WTC11 (cell line): ENCODE measurements at regions not wholly inside any gene's neighbourhood (a gene's known extent, or its start where the extent isn't known, plus 50 kb on each side); places are given as distances from the start of the nearest gene placed in this dataset.

ENCODE experiments used
- ATAC-seq: fragments of 200-7000 bp; cut with Tn5 transposase; 2 replicates; pipeline ENCODE4 v1.10.0; 2021; ENCODE audit warnings: mild to moderate bottlenecking, moderate library complexity
- CTCF ChIA-PET: fragments of 300-600 bp; sonication (Branson Sonifier 250); formaldehyde crosslinking; loops from one replicate; lab custom pipeline; 2021; ENCODE audit warnings: antibody characterized with exemption; lab: Charles Lee
- POLR2A ChIA-PET: fragments of 350-600 bp; sonication (Branson Sonifier 250); formaldehyde crosslinking; loops from one replicate; lab custom pipeline; 2021; ENCODE audit warnings: antibody characterized with exemption; lab: Charles Lee
- DNase-seq: peaks from one replicate; pipeline ENCODE4 v3.0.0; 2021; ENCODE audit warnings: low spot score
- H3K27ac Mint-ChIP-seq: 2 replicates; pipeline ENCODE4 v1.8.0; 2021; ENCODE audit warnings: mixed read lengths
- H3K27me3 Mint-ChIP-seq: 2 replicates; pipeline ENCODE4 v1.8.0; 2021; ENCODE audit warnings: low read depth, mild to moderate bottlenecking, moderate library complexity, mixed read lengths
- H3K36me3 Mint-ChIP-seq: 2 replicates; pipeline ENCODE4 v1.8.0; 2021; ENCODE audit warnings: mixed read lengths
- H3K4me1 Mint-ChIP-seq: 2 replicates; pipeline ENCODE4 v1.8.0; 2022; ENCODE audit warnings: mixed read lengths
- H3K4me3 Mint-ChIP-seq: 2 replicates; pipeline ENCODE4 v1.8.0; 2021; ENCODE audit warnings: mild to moderate bottlenecking, moderate library complexity, mixed read lengths
- H3K9me3 Mint-ChIP-seq: 2 replicates; pipeline ENCODE4 v1.8.0; 2021; ENCODE audit warnings: mixed read lengths
- AR ChIP-seq: fragments of 250-450 bp; sonication (Bioruptor Pico); IDR thresholded peaks from 2 replicates; pipeline ENCODE4 v1.9.0; 2021; ENCODE audit warnings: mild to moderate bottlenecking
- EMX1 ChIP-seq: fragments of 250-450 bp; sonication (Bioruptor Pico); IDR thresholded peaks from 2 replicates; pipeline ENCODE4 v1.8.0; 2021; ENCODE audit warnings: mild to moderate bottlenecking
- FOXK1 ChIP-seq: sonication (generic); formaldehyde crosslinking; IDR thresholded peaks from 2 replicates; pipeline ENCODE4 v1.8.0; 2022; ENCODE audit warnings: mild to moderate bottlenecking, moderate library complexity, missing genetic modification reagents
- FOXP1 ChIP-seq: sonication (generic); formaldehyde crosslinking; IDR thresholded peaks from 2 replicates; pipeline ENCODE4 v1.8.0; 2022; ENCODE audit warnings: missing genetic modification reagents, mild to moderate bottlenecking, moderate library complexity, borderline replicate concordance
- GABPB1 ChIP-seq: sonication (generic); formaldehyde crosslinking; IDR thresholded peaks from 2 replicates; pipeline ENCODE4 v1.8.1; 2023; ENCODE audit warnings: mild to moderate bottlenecking, missing genetic modification reagents
- IRF1 ChIP-seq: sonication (generic); formaldehyde crosslinking; IDR thresholded peaks from 2 replicates; pipeline ENCODE4 v1.8.0; 2023; ENCODE audit warnings: missing genetic modification reagents
- JAZF1 ChIP-seq: fragments of 250-450 bp; sonication (Bioruptor Pico); IDR thresholded peaks from 2 replicates; pipeline ENCODE4 v1.9.0; 2021; ENCODE audit warnings: moderate library complexity, mild to moderate bottlenecking, inconsistent platforms
- JUN ChIP-seq: sonication (generic); formaldehyde crosslinking; IDR thresholded peaks from 2 replicates; pipeline ENCODE4 v1.8.0; 2023; ENCODE audit warnings: mild to moderate bottlenecking, missing genetic modification reagents
- KAT7 ChIP-seq: sonication (generic); formaldehyde crosslinking; IDR thresholded peaks from 2 replicates; pipeline ENCODE4 v1.8.1; 2023; ENCODE audit warnings: missing genetic modification reagents, mild to moderate bottlenecking, borderline replicate concordance
- NFYB ChIP-seq: sonication (generic); formaldehyde crosslinking; conservative IDR thresholded peaks from 2 replicates; pipeline ENCODE4 v1.8.0; 2022; ENCODE audit warnings: low read depth, missing genetic modification reagents
- PREB ChIP-seq: sonication (generic); formaldehyde crosslinking; IDR thresholded peaks from 2 replicates; pipeline ENCODE4 v1.8.1; 2022; ENCODE audit warnings: mild to moderate bottlenecking, missing genetic modification reagents, moderate library complexity, borderline replicate concordance
- SMAD3 ChIP-seq: sonication (generic); formaldehyde crosslinking; IDR thresholded peaks from 2 replicates; pipeline ENCODE4 v1.8.0; 2022; ENCODE audit warnings: missing genetic modification reagents, mild to moderate bottlenecking, borderline replicate concordance
- TP53 ChIP-seq: sonication (generic); formaldehyde crosslinking; IDR thresholded peaks from 2 replicates; pipeline ENCODE4 v1.8.1; 2023; ENCODE audit warnings: mild to moderate bottlenecking, missing genetic modification reagents
- ZNF219 ChIP-seq: sonication (generic); formaldehyde crosslinking; IDR thresholded peaks from 2 replicates; pipeline ENCODE4 v1.8.0; 2023; ENCODE audit warnings: missing genetic modification reagents, mild to moderate bottlenecking, borderline replicate concordance
- ZNF317 ChIP-seq: sonication (generic); formaldehyde crosslinking; IDR thresholded peaks from 2 replicates; pipeline ENCODE4 v1.8.1; 2023; ENCODE audit warnings: low read depth, mild to moderate bottlenecking, moderate library complexity, missing genetic modification reagents, borderline replicate concordance
- TF ChIP-seq, protein P1 (sequence below): fragments of 250-450 bp; sonication (Bioruptor Pico); IDR thresholded peaks from 2 replicates; pipeline ENCODE4 v1.9.0; 2021; ENCODE audit warnings: moderate library complexity, mild to moderate bottlenecking, inconsistent platforms, borderline replicate concordance
- TF ChIP-seq, protein P2 (sequence below): sonication (generic); formaldehyde crosslinking; conservative IDR thresholded peaks from 2 replicates; pipeline ENCODE4 v1.8.1; 2023; ENCODE audit warnings: mild to moderate bottlenecking, low read depth, missing genetic modification reagents, moderate library complexity
- TF ChIP-seq, protein P3 (sequence below): sonication (generic); formaldehyde crosslinking; conservative IDR thresholded peaks from 2 replicates; pipeline ENCODE4 v1.8.1; 2022; ENCODE audit warnings: mild to moderate bottlenecking, missing genetic modification reagents
- TF ChIP-seq, protein P4 (sequence below): sonication (generic); formaldehyde crosslinking; IDR thresholded peaks from 2 replicates; pipeline ENCODE4 v1.8.1; 2022; ENCODE audit warnings: low read depth, mild to moderate bottlenecking, moderate library complexity, missing genetic modification reagents, borderline replicate concordance

DNA sequence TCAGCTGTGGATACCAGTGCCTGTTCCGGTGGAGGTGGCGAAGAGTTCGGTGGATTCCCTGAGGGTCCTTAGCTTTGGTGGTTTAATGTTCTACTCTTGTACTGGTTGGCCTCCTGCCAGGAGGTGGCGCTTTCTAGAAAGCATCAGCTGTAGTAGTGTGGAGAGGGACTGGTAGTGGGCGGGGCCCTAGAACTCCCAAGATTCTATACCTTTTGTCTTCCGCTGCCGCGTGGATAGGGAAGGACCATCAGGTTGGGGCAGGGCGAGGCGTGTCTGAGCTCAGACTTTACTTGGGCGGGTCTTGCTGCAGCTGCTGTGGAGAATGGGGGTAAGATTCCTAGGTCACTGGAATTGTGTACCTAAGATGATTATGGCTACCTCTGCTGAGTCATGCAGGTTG lies 390.3 kb downstream of the FAM47A start:
- H3K4me3 Mint-ChIP-seq: no peak overlapping the region; the same call in 1 of the 2 replicates
- ChIA-PET POLR2A (no interaction called here), CTCF (no interaction called here)
- H3K4me1 Mint-ChIP-seq: no peaks in the 10 kb centered on the region
- H3K27ac Mint-ChIP-seq: no peak overlapping the region
- no peaks in the 10 kb centered on the region for H3K27me3 Mint-ChIP-seq
- DNase-seq: peak; percentile 12
- TF ChIP-seq TP53 (no peak), NFYB (CRISPR knock-in tag) (no peak), AR (CRISPR knock-in tag) (no peak), ZNF317 (CRISPR knock-in tag) (no peak), FOXK1 (no peak)
- TF ChIP-seq, protein P1, sequence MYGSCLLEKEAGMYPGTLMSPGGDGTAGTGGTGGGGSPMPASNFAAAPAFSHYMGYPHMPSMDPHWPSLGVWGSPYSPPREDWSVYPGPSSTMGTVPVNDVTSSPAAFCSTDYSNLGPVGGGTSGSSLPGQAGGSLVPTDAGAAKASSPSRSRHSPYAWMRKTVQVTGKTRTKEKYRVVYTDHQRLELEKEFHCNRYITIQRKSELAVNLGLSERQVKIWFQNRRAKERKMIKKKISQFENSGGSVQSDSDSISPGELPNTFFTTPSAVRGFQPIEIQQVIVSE: no peak
- H3K9me3 Mint-ChIP-seq: peaks cover 16% of the 10 kb centered on the region
- H3K36me3 Mint-ChIP-seq: no peaks in the 10 kb centered on the region; the same call in 1 of the 2 replicates
- ATAC-seq: no peak; the same call in 1 of the 2 replicates

DNA sequence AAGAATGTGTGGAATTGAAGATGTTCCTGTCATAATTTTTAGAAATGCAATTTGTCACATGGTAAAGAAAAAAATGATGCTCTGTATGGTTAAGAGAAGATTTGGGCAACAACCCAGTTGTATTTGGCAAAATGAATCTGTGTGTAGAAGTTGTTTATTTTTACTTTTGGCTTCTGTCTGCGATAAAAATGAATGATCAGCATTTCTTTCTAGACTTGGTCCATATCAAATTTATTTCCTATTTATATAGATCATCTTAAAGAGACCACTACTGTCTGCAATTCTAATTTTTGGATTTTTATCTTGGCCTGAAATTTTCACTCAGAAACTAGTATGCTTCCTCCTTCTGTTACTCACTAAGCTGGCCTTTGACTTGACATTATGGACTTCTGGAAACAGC lies 396.9 kb downstream of the FAM47A start:
- no peaks in the 10 kb centered on the region for H3K4me1 Mint-ChIP-seq
- no peak overlapping the region for H3K4me3 Mint-ChIP-seq
- ChIA-PET CTCF (no interaction called here), POLR2A (no interaction called here)
- no peak for ATAC-seq
- H3K9me3 Mint-ChIP-seq: peaks cover 7% of the 10 kb centered on the region
- H3K36me3 Mint-ChIP-seq: no peaks in the 10 kb centered on the region; the same call in 1 of the 2 replicates
- TF ChIP-seq FOXP1 (no peak), JAZF1 (CRISPR knock-in tag) (no peak), SMAD3 (CRISPR knock-in tag) (no peak), EMX1 (CRISPR knock-in tag) (no peak), IRF1 (CRISPR knock-in tag) (no peak), GABPB1 (CRISPR knock-in tag) (no peak), JUN (no peak), KAT7 (CRISPR knock-in tag) (no peak), ZNF219 (no peak), PREB (CRISPR knock-in tag) (no peak), FOXK1 (no peak), ZNF317 (CRISPR knock-in tag) (no peak)
- TF ChIP-seq, protein P2, sequence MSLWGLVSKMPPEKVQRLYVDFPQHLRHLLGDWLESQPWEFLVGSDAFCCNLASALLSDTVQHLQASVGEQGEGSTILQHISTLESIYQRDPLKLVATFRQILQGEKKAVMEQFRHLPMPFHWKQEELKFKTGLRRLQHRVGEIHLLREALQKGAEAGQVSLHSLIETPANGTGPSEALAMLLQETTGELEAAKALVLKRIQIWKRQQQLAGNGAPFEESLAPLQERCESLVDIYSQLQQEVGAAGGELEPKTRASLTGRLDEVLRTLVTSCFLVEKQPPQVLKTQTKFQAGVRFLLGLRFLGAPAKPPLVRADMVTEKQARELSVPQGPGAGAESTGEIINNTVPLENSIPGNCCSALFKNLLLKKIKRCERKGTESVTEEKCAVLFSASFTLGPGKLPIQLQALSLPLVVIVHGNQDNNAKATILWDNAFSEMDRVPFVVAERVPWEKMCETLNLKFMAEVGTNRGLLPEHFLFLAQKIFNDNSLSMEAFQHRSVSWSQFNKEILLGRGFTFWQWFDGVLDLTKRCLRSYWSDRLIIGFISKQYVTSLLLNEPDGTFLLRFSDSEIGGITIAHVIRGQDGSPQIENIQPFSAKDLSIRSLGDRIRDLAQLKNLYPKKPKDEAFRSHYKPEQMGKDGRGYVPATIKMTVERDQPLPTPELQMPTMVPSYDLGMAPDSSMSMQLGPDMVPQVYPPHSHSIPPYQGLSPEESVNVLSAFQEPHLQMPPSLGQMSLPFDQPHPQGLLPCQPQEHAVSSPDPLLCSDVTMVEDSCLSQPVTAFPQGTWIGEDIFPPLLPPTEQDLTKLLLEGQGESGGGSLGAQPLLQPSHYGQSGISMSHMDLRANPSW (CRISPR knock-in tag): no peak
- TF ChIP-seq, protein P3, sequence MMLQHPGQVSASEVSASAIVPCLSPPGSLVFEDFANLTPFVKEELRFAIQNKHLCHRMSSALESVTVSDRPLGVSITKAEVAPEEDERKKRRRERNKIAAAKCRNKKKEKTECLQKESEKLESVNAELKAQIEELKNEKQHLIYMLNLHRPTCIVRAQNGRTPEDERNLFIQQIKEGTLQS (CRISPR knock-in tag): no peak
- TF ChIP-seq, protein P4, sequence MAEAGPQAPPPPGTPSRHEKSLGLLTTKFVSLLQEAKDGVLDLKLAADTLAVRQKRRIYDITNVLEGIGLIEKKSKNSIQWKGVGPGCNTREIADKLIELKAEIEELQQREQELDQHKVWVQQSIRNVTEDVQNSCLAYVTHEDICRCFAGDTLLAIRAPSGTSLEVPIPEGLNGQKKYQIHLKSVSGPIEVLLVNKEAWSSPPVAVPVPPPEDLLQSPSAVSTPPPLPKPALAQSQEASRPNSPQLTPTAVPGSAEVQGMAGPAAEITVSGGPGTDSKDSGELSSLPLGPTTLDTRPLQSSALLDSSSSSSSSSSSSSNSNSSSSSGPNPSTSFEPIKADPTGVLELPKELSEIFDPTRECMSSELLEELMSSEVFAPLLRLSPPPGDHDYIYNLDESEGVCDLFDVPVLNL (CRISPR knock-in tag): no peak
- DNase-seq: no peak
- no peak overlapping the region for H3K27ac Mint-ChIP-seq
- H3K27me3 Mint-ChIP-seq: no peaks in the 10 kb centered on the region
